Gastroesophageal sphincter (tissue), 4 donors: ENCODE measurements at regions not wholly inside any gene's neighbourhood (a gene's known extent, or its start where the extent isn't known, plus 50 kb on each side); places are given as distances from the start of the nearest gene placed in this dataset.

Experiments
- ATAC-seq: fragments of 150-250 bp; one replicate; pipeline ENCODE4 v1.9.1; 2016; ENCODE audit warnings: mild to moderate bottlenecking, moderate library complexity
- H3K27ac ChIP-seq, 4 donors: fragments of 200-600 bp; sonication (generic) in 3 of 4; 1 replicate in 3 of 4; 2 replicates in 1 of 4; pipeline ENCODE4 v1.5.1; 2016 to 2019
- H3K27me3 ChIP-seq: fragments of 200-600 bp; sonication (generic); one replicate; pipeline ENCODE4 v1.5.1; 2019
- H3K36me3 ChIP-seq, 2 donors: fragments of 200-600 bp; sonication (generic); one replicate each; pipeline ENCODE4 v1.5.1; 2019; ENCODE audit warnings: control low read depth in 1 of 2
- H3K4me1 ChIP-seq, 3 donors: fragments of 200-600 bp; sonication (generic); 1 replicate in 2 of 3; 2 replicates in 1 of 3; pipeline ENCODE4 v1.5.1; 2016 to 2019; ENCODE audit warnings: control low read depth in 2 of 3
- H3K4me3 ChIP-seq, 2 donors: fragments of 200-600 bp; sonication (generic); one replicate each; pipeline ENCODE4 v1.5.1; 2019; ENCODE audit warnings: mild to moderate bottlenecking in 1 of 2, moderate library complexity in 1 of 2
- H3K9me3 ChIP-seq, 3 donors: fragments of 200-600 bp; sonication (generic); one replicate each; pipeline ENCODE4 v1.5.1; 2017 to 2019; ENCODE audit warnings: control low read depth in 2 of 3
- CTCF ChIP-seq, 4 experiments: fragments of 200-600 bp in 2 of 4; fragments of 450-650 bp in 2 of 4; sonication (generic) in 1 of 4; IDR thresholded peaks; one replicate each; pipeline ENCODE4 v1.5.1; 2017 to 2019; ENCODE audit warnings: antibody characterized with exemption in 4 of 4, mild to moderate bottlenecking in 2 of 4, moderate library complexity in 2 of 4
- EP300 ChIP-seq: sonication (generic); formaldehyde crosslinking; IDR thresholded peaks from one replicate; pipeline ENCODE4 v1.6.1; 2017; ENCODE audit warnings: antibody characterized with exemption, mild to moderate bottlenecking
- POLR2A ChIP-seq, 2 donors: fragments of 450-650 bp; IDR thresholded peaks; one replicate each; pipeline ENCODE4 v1.6.1; 2017; ENCODE audit warnings: antibody characterized with exemption in 2 of 2, mild to moderate bottlenecking in 2 of 2, moderate library complexity in 1 of 2
- POLR2AphosphoS5 ChIP-seq: sonication (generic); formaldehyde crosslinking; IDR thresholded peaks from one replicate; pipeline ENCODE4 v1.6.1; 2017; ENCODE audit warnings: antibody characterized with exemption
- WGBS, 2 donors: methylation state at CpG; one replicate each; pipeline ENCODE4 v1.1.5; 2018; ENCODE audit warnings: low coverage in 1 of 2; 5-methylcytosine and 5-hydroxymethylcytosine counted together

DNA sequence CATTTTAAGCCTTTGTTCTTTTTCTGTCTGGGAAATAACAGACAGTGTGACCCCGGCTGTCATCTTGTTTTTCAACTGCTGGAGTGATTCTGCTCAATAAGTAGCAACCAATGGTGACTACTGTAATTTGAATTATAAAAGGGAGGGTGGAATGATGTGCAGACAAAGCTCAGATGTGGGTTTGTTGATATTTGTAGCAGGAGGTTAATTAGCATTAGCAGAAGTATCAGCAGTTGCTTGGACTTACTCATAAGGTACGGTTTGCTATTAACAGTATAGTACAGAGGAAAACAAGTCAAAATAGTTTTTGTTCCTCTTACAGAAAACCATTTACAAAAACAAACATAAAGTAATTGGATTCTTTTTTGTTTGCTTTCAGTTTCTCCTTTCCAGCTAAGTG is 140.4 kb downstream of the TUSC1 start:
- no peaks in the 10 kb centered on the region for H3K4me1 ChIP-seq
- H3K9me3 ChIP-seq, result no peaks in the 10 kb centered on the region
- H3K27ac ChIP-seq, result no peak overlapping the region
- WGBS, 2 donors, result 69% methylated on average over 1 to 2 of the region's 2 CpGs
- no peak for ATAC-seq
- H3K27me3 ChIP-seq, result no peaks in the 10 kb centered on the region
- no peaks in the 10 kb centered on the region for H3K36me3 ChIP-seq
- no peak for TF ChIP-seq POLR2AphosphoS5
- H3K4me3 ChIP-seq, result no peak overlapping the region

DNA sequence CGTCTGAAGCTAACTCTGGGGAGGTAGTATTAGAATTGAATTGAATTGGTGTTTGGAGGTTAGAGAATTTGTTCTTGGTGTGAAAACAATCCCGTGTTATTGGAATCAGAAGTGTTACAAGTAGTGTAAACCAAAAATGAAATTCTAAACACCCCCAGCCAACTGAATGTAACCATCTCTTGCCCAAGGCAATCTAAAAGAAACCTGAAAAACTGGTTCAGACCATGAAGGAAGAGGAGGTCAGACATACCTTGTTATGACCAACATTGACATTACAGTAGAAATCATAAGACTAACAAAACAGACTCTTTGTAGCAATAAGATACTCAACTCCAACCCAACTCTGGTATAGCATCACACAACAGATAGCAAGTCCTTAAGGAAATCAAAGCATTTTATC is 159.0 kb downstream of the TUSC1 start:
- 83 to 92% methylated on average over 2 of the region's 2 CpGs for WGBS, 2 donors
- H3K4me1 ChIP-seq, result no peaks in the 10 kb centered on the region
- H3K36me3 ChIP-seq, result no peaks in the 10 kb centered on the region
- no peak overlapping the region for H3K27ac ChIP-seq
- H3K9me3 ChIP-seq, result no peaks in the 10 kb centered on the region
- no peak overlapping the region for H3K4me3 ChIP-seq
- ATAC-seq, result no peak
- TF ChIP-seq POLR2A (IDR thresholded peaks at IDR 0.05) (no peak), CTCF (IDR thresholded peaks at IDR 0.05) (no peak), POLR2AphosphoS5 (no peak), EP300 (no peak)
- no peaks in the 10 kb centered on the region for H3K27me3 ChIP-seq

GRCh38 chr9:25517701-25518100 is 160.5 kb downstream of the TUSC1 start:
- no peaks in the 10 kb centered on the region for H3K9me3 ChIP-seq
- H3K4me3 ChIP-seq, result no peak overlapping the region
- no peaks in the 10 kb centered on the region for H3K36me3 ChIP-seq
- ATAC-seq, result no peak
- no peaks in the 10 kb centered on the region for H3K27me3 ChIP-seq
- H3K4me1 ChIP-seq, result no peaks in the 10 kb centered on the region
- WGBS, 2 donors, result 71 to 94% methylated on average over 2 of the region's 2 CpGs
- H3K27ac ChIP-seq, result no peak overlapping the region
- TF ChIP-seq POLR2A (IDR thresholded peaks at IDR 0.05) (no peak), POLR2AphosphoS5 (no peak), CTCF (IDR thresholded peaks at IDR 0.05) (no peak), EP300 (no peak)

GRCh38 chr9:25513509-25514033 is 164.7 kb downstream of the TUSC1 start:
- Histone ChIP-seq H3K27ac (no peak overlapping the region), H3K9me3 (no peaks in the 10 kb centered on the region), H3K4me1 (no peaks in the 10 kb centered on the region), H3K36me3 (no peaks in the 10 kb centered on the region), H3K4me3 (no peak overlapping the region), H3K27me3 (no peaks in the 10 kb centered on the region)
- TF ChIP-seq CTCF (IDR thresholded peaks at IDR 0.05) (no peak), EP300 (no peak), POLR2A (IDR thresholded peaks at IDR 0.05) (no peak)
- no peak for ATAC-seq
- 50 to 76% methylated on average over 3 of the region's 3 CpGs for WGBS, 2 donors

DNA sequence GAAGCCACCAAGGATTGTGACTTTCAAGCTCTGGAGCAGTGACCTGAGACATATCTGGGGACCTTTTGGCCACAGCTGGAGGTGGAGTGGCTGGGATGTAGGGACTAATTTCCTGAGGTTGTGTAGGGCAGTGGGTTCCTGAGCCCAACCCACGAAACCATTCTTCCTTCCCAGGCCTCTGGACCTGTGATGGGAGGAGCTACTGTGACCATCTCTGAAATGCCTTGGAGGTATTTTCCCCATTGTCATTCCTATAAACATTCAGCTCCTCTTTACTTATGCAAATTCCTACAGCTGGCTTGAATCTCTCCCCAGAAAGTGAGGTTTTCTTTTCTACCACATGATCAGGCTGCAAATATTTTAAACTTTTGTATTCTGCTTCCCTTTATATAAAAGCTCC is 172.6 kb downstream of the TUSC1 start:
- Histone ChIP-seq H3K4me3 (no peak overlapping the region), H3K9me3 (peaks cover 0 to 23% (median 0%) of the 10 kb centered on the region in 3 donors), H3K36me3 (no peaks in the 10 kb centered on the region), H3K4me1 (no peaks in the 10 kb centered on the region), H3K27ac (no peak overlapping the region), H3K27me3 (no peaks in the 10 kb centered on the region)
- 60% methylated on average over 1 of the region's 1 CpG; no CpG with 5 or more reads in 1 of the 2 donors for WGBS, 2 donors
- no peak for ATAC-seq
- TF ChIP-seq POLR2AphosphoS5 (no peak), CTCF (IDR thresholded peaks at IDR 0.05) (no peak), POLR2A (IDR thresholded peaks at IDR 0.05) (no peak), EP300 (no peak)
